ENCODE measurements at regions not wholly inside any gene's neighbourhood (a gene's known extent, or its start where the extent isn't known, plus 50 kb on each side); places are given as distances from the start of the nearest gene placed in this dataset.

GRCh38 chr6:164861967-164862366, 447.4 kb downstream of the C6orf118 start:
- TF ChIP-seq POLR2AphosphoS5 (IDR thresholded peaks at IDR 0.05), result no peak
- TF ChIP-seq CTCF (IDR thresholded peaks at IDR 0.05), result no peak
